Stomach (tissue), 4 donors: ENCODE measurements at regions not wholly inside any gene's neighbourhood (a gene's known extent, or its start where the extent isn't known, plus 50 kb on each side); places are given as distances from the start of the nearest gene placed in this dataset.

Experiments
- CTCF ChIP-seq, 7 experiments: fragments of 450-650 bp in 4 of 7; fragments of 200-600 bp in 3 of 7; sonication (generic) in 3 of 7; IDR thresholded peaks; one replicate each; pipeline ENCODE4 v1.5.1; 2016 to 2019; ENCODE audit warnings: antibody characterized with exemption in 7 of 7, control low read depth in 2 of 7, mild to moderate bottlenecking in 1 of 7
- EP300 ChIP-seq: sonication (generic); formaldehyde crosslinking; IDR thresholded peaks from one replicate; pipeline ENCODE4 v1.6.1; 2017; ENCODE audit warnings: antibody characterized with exemption
- POLR2A ChIP-seq, 4 donors: fragments of 450-650 bp; IDR thresholded peaks; one replicate each; pipeline ENCODE4 v1.6.1; 2016; ENCODE audit warnings: antibody characterized with exemption in 4 of 4, control low read depth in 2 of 4, mild to moderate bottlenecking in 1 of 4, moderate library complexity in 1 of 4

- TF ChIP-seq EP300 (no peak), CTCF (IDR thresholded peaks at IDR 0.05) (no peak), POLR2A (IDR thresholded peaks at IDR 0.05) (no peak)
These were observed 514.3 kb upstream of the ADARB2 start for GRCh38 chr10:2251631-2252030.
